ENCODE measurements at regions not wholly inside any gene's neighbourhood (a gene's known extent, or its start where the extent isn't known, plus 50 kb on each side); places are given as distances from the start of the nearest gene placed in this dataset.

- WGBS, 2 donors = 63 to 66% methylated on average over 6 of the region's 6 CpGs
- Histone ChIP-seq H3K36me3 (no peaks in the 10 kb centered on the region), H3K4me3 (no peak overlapping the region), H3K9me3 (no peaks in the 10 kb centered on the region), H3K27ac (no peak overlapping the region), H3K4me1 (no peaks in the 10 kb centered on the region), H3K27me3 (no peaks in the 10 kb centered on the region)
- no peak for ATAC-seq (ENCODE audit: low FRiP score in 2 of 2)
- DNase-seq = no peak
- TF ChIP-seq CTCF (IDR thresholded peaks at IDR 0.05) = no peak
Observed at GRCh38 chr5:155282503-155283107, 269.1 kb downstream of the KIF4B start.

- DNase-seq = no peak
- TF ChIP-seq POLR2A (IDR thresholded peaks at IDR 0.05) = no peak
- TF ChIP-seq POLR2AphosphoS5 (IDR thresholded peaks at IDR 0.05) = no peak
- no peak for TF ChIP-seq EP300 (IDR thresholded peaks at IDR 0.05)
- TF ChIP-seq CTCF (IDR thresholded peaks at IDR 0.05) = no peak
- Histone ChIP-seq H3K9me3 (no peaks in the 10 kb centered on the region), H3K27ac (no peak overlapping the region), H3K27me3 (no peaks in the 10 kb centered on the region), H3K4me3 (no peak overlapping the region), H3K36me3 (no peaks in the 10 kb centered on the region), H3K4me1 (no peaks in the 10 kb centered on the region)
- no peak for ATAC-seq (ENCODE audit: low FRiP score in 2 of 2)
- 30 to 44% methylated on average over 1 of the region's 1 CpG for WGBS, 2 donors
Observed at GRCh38 chr5:155285706-155286105, 272.2 kb downstream of the KIF4B start.

- no peak for TF ChIP-seq POLR2AphosphoS5 (IDR thresholded peaks at IDR 0.05)
- TF ChIP-seq CTCF (IDR thresholded peaks at IDR 0.05) = no peak
- no peak for TF ChIP-seq POLR2A (IDR thresholded peaks at IDR 0.05)
- no peak for TF ChIP-seq EP300 (IDR thresholded peaks at IDR 0.05)
- Histone ChIP-seq H3K4me3 (no peak overlapping the region), H3K9me3 (no peaks in the 10 kb centered on the region), H3K27ac (no peak overlapping the region), H3K4me1 (no peaks in the 10 kb centered on the region), H3K36me3 (no peaks in the 10 kb centered on the region), H3K27me3 (no peaks in the 10 kb centered on the region)
- 54 to 60% methylated on average over 1 of the region's 1 CpG for WGBS, 2 donors
- DNase-seq (no peak), ATAC-seq (ENCODE audit: low FRiP score in 2 of 2) (no peak)
Observed at GRCh38 chr5:155290937-155291336, 277.4 kb downstream of the KIF4B start.

- ATAC-seq (ENCODE audit: low FRiP score in 2 of 2) (no peak), DNase-seq (no peak)
- Histone ChIP-seq H3K27ac (no peak overlapping the region), H3K27me3 (no peaks in the 10 kb centered on the region), H3K4me3 (no peak overlapping the region), H3K4me1 (no peaks in the 10 kb centered on the region), H3K36me3 (no peaks in the 10 kb centered on the region), H3K9me3 (no peaks in the 10 kb centered on the region)
- 80 to 81% methylated on average over 4 of the region's 4 CpGs for WGBS, 2 donors
- TF ChIP-seq POLR2AphosphoS5 (IDR thresholded peaks at IDR 0.05) (no peak), CTCF (IDR thresholded peaks at IDR 0.05) (no peak), POLR2A (IDR thresholded peaks at IDR 0.05) (no peak), EP300 (IDR thresholded peaks at IDR 0.05) (no peak)
Observed at GRCh38 chr5:155293605-155294178, 280.1 kb downstream of the KIF4B start.

GRCh38 chr5:155295111-155295510, 281.6 kb downstream of the KIF4B start:
- Histone ChIP-seq H3K4me3 (no peak overlapping the region), H3K27ac (no peak overlapping the region), H3K4me1 (no peaks in the 10 kb centered on the region), H3K27me3 (no peaks in the 10 kb centered on the region), H3K9me3 (no peaks in the 10 kb centered on the region), H3K36me3 (no peaks in the 10 kb centered on the region)
- DNase-seq = no peak
- 62 to 67% methylated on average over 1 of the region's 1 CpG for WGBS, 2 donors
- TF ChIP-seq EP300 (IDR thresholded peaks at IDR 0.05) = no peak
- no peak for TF ChIP-seq POLR2AphosphoS5 (IDR thresholded peaks at IDR 0.05)
- TF ChIP-seq CTCF (IDR thresholded peaks at IDR 0.05) = no peak
- TF ChIP-seq POLR2A (IDR thresholded peaks at IDR 0.05) = no peak
- ATAC-seq (ENCODE audit: low FRiP score in 2 of 2) = no peak
